SK-N-SH (cell line): ENCODE measurements at regions not wholly inside any gene's neighbourhood (a gene's known extent, or its start where the extent isn't known, plus 50 kb on each side); places are given as distances from the start of the nearest gene placed in this dataset.
A peak's percentile ranks its signal among the peaks of the same experiment; 100 is the strongest.

Experiments used
- CTCF ChIA-PET: fragments of 300-600, 350-600 bp; formaldehyde crosslinking; extraction: SDS; loops from one replicate; lab custom pipeline; 2021; lab: Yijun Ruan, JAX
- POLR2A ChIA-PET: fragments of 350-600 bp; sonication (Branson Sonifier 250); formaldehyde crosslinking; extraction: SDS; loops from one replicate; lab custom pipeline; 2020; ENCODE audit warnings: antibody characterized with exemption, inconsistent platforms; lab: Yijun Ruan, JAX
- DNase-seq: peaks from one replicate; pipeline ENCODE4 v3.0.0; 2012
- H2AFZ ChIP-seq: fragments of 200-600 bp; sonication (generic); 2 replicates; pipeline ENCODE4 v1.8.1; 2016; ENCODE audit warnings: antibody characterized with exemption, mild to moderate bottlenecking, low read depth
- H3F3A ChIP-seq: fragments of 200-600 bp; sonication (generic); replicated peaks from 2 replicates; pipeline ENCODE3; 2016; ENCODE audit warnings: antibody characterized with exemption, mild to moderate bottlenecking; ENCODE audit not compliant: insufficient read depth
- H3K27ac ChIP-seq, 2 experiments: fragments of 200-500 bp in 1 of 2; fragments of 200-600 bp in 1 of 2; sonication (Bioruptor generic) in 1 of 2; sonication (generic), shearing (Covaris generic) in 1 of 2; 2 replicates each; pipeline versions ENCODE4 v1.5.1 to v1.6.1; 2014 to 2016; ENCODE audit warnings: low read depth in 2 of 2, inconsistent platforms in 1 of 2, low read length in 1 of 2, mild to moderate bottlenecking in 1 of 2, mixed read lengths in 1 of 2
- H3K27me3 ChIP-seq: fragments of 200-600 bp; sonication (generic), shearing (Covaris generic); 2 replicates; pipeline ENCODE4 v1.6.1; 2016; ENCODE audit warnings: mixed run types; ENCODE audit not compliant: insufficient read depth
- H3K36me3 ChIP-seq, 2 experiments: fragments of 200-500 bp in 1 of 2; fragments of 200-600 bp in 1 of 2; sonication (Bioruptor generic) in 1 of 2; sonication (generic) in 1 of 2; replicated peaks in 1 of 2; 2 replicates each; pipeline versions ENCODE3 to v1.5.1; 2014 to 2016; ENCODE audit warnings: low read length in 1 of 2, mild to moderate bottlenecking in 1 of 2; ENCODE audit not compliant: insufficient read depth in 2 of 2, control insufficient read depth in 1 of 2
- H3K4me1 ChIP-seq, 2 experiments: fragments of 200-500 bp in 1 of 2; fragments of 200-600 bp in 1 of 2; sonication (Bioruptor generic) in 1 of 2; sonication (generic), shearing (Covaris generic) in 1 of 2; 2 replicates each; pipeline versions ENCODE4 v1.5.1 to v1.6.1; 2014 to 2016; ENCODE audit warnings: low read depth in 1 of 2, low read length in 1 of 2, mixed run types in 1 of 2; ENCODE audit not compliant: insufficient read depth in 2 of 2, control insufficient read depth in 1 of 2
- H3K4me2 ChIP-seq: fragments of 200-600 bp; sonication (generic), shearing (Covaris generic); 2 replicates; pipeline ENCODE4 v1.6.1; 2017; ENCODE audit warnings: mixed run types
- H3K4me3 ChIP-seq, 2 experiments: fragments of 200-500 bp in 1 of 2; fragments of 200-600 bp in 1 of 2; sonication (Bioruptor generic) in 1 of 2; sonication (generic), shearing (Covaris generic) in 1 of 2; 2 replicates each; pipeline versions ENCODE4 v1.5.1 to v1.8.1; 2014 to 2016; ENCODE audit warnings: low read depth in 2 of 2, inconsistent platforms in 1 of 2, low read length in 1 of 2, mild to moderate bottlenecking in 1 of 2, mixed read lengths in 1 of 2, moderate library complexity in 1 of 2
- H3K79me2 ChIP-seq: fragments of 200-600 bp; sonication (generic); 2 replicates; pipeline ENCODE4 v1.8.1; 2017; ENCODE audit warnings: mild to moderate bottlenecking; ENCODE audit not compliant: insufficient read depth
- H3K9ac ChIP-seq: fragments of 200-600 bp; sonication (generic); 2 replicates; pipeline ENCODE4 v1.6.1; 2017; ENCODE audit warnings: mixed run types
- H3K9me2 ChIP-seq: fragments of 200-600 bp; sonication (generic); 2 replicates; pipeline ENCODE4 v1.6.1; 2017; ENCODE audit warnings: mixed run types
- H3K9me3 ChIP-seq: fragments of 200-600 bp; sonication (generic); 2 replicates; pipeline ENCODE4 v1.6.1; 2017; ENCODE audit warnings: mixed run types, mild to moderate bottlenecking, moderate library complexity
- H4K20me1 ChIP-seq: fragments of 200-600 bp; sonication (generic); 2 replicates; pipeline ENCODE4 v1.6.1; 2017; ENCODE audit warnings: mild to moderate bottlenecking, mixed run types; ENCODE audit not compliant: insufficient read depth
- FOXJ3 ChIP-seq: sonication (generic); formaldehyde crosslinking; IDR thresholded peaks from 2 replicates; pipeline ENCODE4 v1.5.1; 2020; ENCODE audit warnings: mild to moderate bottlenecking, missing genetic modification reagents
- FOXM1 ChIP-seq: IDR thresholded peaks from 2 replicates; pipeline ENCODE4 v1.4.0; 2012; ENCODE audit warnings: low read depth, mild to moderate bottlenecking
- GATA2 ChIP-seq: sonication (generic); formaldehyde crosslinking; IDR thresholded peaks from 2 replicates; pipeline ENCODE4 v1.5.0; 2020; ENCODE audit warnings: mild to moderate bottlenecking, missing genetic modification reagents
- JUND ChIP-seq: IDR thresholded peaks from 2 replicates; pipeline ENCODE4 v1.4.0; 2012
- MXI1 ChIP-seq: IDR thresholded peaks from 2 replicates; pipeline ENCODE4 v1.6.1; 2012; ENCODE audit warnings: mild to moderate bottlenecking, low read depth, low read length, improper control_type of control experiment
- NFIC ChIP-seq: IDR thresholded peaks from 2 replicates; pipeline ENCODE4 v1.4.0; 2012; ENCODE audit warnings: borderline replicate concordance
- NRF1 ChIP-seq: IDR thresholded peaks from 2 replicates; pipeline ENCODE4 v1.6.1; 2012; ENCODE audit warnings: low read depth, mild to moderate bottlenecking, low read length
- RAD21 ChIP-seq: IDR thresholded peaks from 2 replicates; pipeline ENCODE4 v1.6.1; 2012; ENCODE audit warnings: mild to moderate bottlenecking, low read length
- RFX5 ChIP-seq: IDR thresholded peaks from 2 replicates; pipeline ENCODE4 v1.6.1; 2012; ENCODE audit warnings: mild to moderate bottlenecking, improper control_type of control experiment, low read length
- SMC3 ChIP-seq: IDR thresholded peaks from 2 replicates; pipeline ENCODE4 v1.6.1; 2012; ENCODE audit warnings: low read depth, low read length, improper control_type of control experiment
- TCF12 ChIP-seq: IDR thresholded peaks from 2 replicates; pipeline ENCODE4 v1.4.0; 2012
- TEAD4 ChIP-seq: IDR thresholded peaks from 2 replicates; pipeline ENCODE4 v1.4.0; 2012; ENCODE audit warnings: mild to moderate bottlenecking, borderline replicate concordance; ENCODE audit not compliant: insufficient read depth
- YY1 ChIP-seq: IDR thresholded peaks from 2 replicates; pipeline ENCODE4 v1.4.0; 2012; ENCODE audit warnings: low read depth, mild to moderate bottlenecking
- WGBS: methylation state at CpG from one replicate; pipeline ENCODE4 v1.1.6; 2017; ENCODE audit warnings: low lambda C conversion rate; 5-methylcytosine and 5-hydroxymethylcytosine counted together
- TF ChIP-seq, protein P1 (sequence below): fragments of 150-350 bp; IDR thresholded peaks from 2 replicates; pipeline ENCODE4 v1.6.1; 2017; ENCODE audit warnings: antibody characterized with exemption, low read length, low read depth, borderline replicate concordance
- TF ChIP-seq, protein P2 (sequence below): fragments of 200-600 bp; sonication (generic); IDR thresholded peaks from 2 replicates; pipeline ENCODE4 v1.6.1; 2017; ENCODE audit warnings: antibody characterized with exemption, mild to moderate bottlenecking, moderate library complexity
- TF ChIP-seq, protein P3 (sequence below): IDR thresholded peaks from 2 replicates; pipeline ENCODE4 v1.6.1; 2012; ENCODE audit warnings: mild to moderate bottlenecking, low read depth, low read length, moderate library complexity

DNA sequence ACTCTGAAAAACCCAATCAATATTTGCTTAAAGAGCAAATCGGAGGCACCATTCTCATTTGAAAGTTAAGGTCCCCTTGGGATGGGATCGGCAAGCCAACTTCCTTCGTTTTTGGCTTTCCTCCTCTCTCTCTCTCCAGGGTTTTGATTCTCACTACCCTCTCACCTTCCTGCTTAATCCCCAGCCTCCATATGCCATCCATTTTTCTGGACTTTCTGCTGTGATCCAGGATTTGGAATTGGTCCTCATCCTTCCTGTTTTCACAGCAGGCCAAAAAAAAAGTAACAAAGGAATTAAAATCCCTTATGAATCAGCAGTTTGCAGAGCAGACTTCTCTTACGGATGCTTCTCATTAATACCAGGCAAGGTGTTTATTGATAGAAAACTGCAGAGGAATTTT is 283.1 kb upstream of the TMTC4 start:
- H3F3A ChIP-seq: no peaks in the 10 kb centered on the region
- no peaks in the 10 kb centered on the region for H3K27me3 ChIP-seq
- H3K9me2 ChIP-seq: no peaks in the 10 kb centered on the region
- no peak for DNase-seq
- no peaks in the 10 kb centered on the region for H3K79me2 ChIP-seq
- no peaks in the 10 kb centered on the region for H4K20me1 ChIP-seq
- POLR2A ChIA-PET: no interaction called here
- no peak overlapping the region for H2AFZ ChIP-seq
- H3K27ac ChIP-seq: no peak overlapping the region
- H3K4me3 ChIP-seq: no peak overlapping the region
- CTCF ChIA-PET: no interaction called here
- no peaks in the 10 kb centered on the region for H3K36me3 ChIP-seq
- TF ChIP-seq FOXM1 (no peak), TCF12 (no peak), NFIC (no peak), RFX5 (no peak), GATA2 (no peak), FOXJ3 (no peak), RAD21 (no peak), TEAD4 (no peak), YY1 (no peak), SMC3 (no peak)
- TF ChIP-seq, protein P1, sequence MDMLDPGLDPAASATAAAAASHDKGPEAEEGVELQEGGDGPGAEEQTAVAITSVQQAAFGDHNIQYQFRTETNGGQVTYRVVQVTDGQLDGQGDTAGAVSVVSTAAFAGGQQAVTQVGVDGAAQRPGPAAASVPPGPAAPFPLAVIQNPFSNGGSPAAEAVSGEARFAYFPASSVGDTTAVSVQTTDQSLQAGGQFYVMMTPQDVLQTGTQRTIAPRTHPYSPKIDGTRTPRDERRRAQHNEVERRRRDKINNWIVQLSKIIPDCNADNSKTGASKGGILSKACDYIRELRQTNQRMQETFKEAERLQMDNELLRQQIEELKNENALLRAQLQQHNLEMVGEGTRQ: no peak
- TF ChIP-seq, protein P2, sequence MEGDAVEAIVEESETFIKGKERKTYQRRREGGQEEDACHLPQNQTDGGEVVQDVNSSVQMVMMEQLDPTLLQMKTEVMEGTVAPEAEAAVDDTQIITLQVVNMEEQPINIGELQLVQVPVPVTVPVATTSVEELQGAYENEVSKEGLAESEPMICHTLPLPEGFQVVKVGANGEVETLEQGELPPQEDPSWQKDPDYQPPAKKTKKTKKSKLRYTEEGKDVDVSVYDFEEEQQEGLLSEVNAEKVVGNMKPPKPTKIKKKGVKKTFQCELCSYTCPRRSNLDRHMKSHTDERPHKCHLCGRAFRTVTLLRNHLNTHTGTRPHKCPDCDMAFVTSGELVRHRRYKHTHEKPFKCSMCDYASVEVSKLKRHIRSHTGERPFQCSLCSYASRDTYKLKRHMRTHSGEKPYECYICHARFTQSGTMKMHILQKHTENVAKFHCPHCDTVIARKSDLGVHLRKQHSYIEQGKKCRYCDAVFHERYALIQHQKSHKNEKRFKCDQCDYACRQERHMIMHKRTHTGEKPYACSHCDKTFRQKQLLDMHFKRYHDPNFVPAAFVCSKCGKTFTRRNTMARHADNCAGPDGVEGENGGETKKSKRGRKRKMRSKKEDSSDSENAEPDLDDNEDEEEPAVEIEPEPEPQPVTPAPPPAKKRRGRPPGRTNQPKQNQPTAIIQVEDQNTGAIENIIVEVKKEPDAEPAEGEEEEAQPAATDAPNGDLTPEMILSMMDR: no peak
- H3K4me2 ChIP-seq: no peak overlapping the region
- H3K9ac ChIP-seq: no peak overlapping the region
- no peaks in the 10 kb centered on the region for H3K9me3 ChIP-seq
- 56% methylated on average over 4 of the region's 4 CpGs for WGBS
- H3K4me1 ChIP-seq: no peaks in the 10 kb centered on the region

DNA sequence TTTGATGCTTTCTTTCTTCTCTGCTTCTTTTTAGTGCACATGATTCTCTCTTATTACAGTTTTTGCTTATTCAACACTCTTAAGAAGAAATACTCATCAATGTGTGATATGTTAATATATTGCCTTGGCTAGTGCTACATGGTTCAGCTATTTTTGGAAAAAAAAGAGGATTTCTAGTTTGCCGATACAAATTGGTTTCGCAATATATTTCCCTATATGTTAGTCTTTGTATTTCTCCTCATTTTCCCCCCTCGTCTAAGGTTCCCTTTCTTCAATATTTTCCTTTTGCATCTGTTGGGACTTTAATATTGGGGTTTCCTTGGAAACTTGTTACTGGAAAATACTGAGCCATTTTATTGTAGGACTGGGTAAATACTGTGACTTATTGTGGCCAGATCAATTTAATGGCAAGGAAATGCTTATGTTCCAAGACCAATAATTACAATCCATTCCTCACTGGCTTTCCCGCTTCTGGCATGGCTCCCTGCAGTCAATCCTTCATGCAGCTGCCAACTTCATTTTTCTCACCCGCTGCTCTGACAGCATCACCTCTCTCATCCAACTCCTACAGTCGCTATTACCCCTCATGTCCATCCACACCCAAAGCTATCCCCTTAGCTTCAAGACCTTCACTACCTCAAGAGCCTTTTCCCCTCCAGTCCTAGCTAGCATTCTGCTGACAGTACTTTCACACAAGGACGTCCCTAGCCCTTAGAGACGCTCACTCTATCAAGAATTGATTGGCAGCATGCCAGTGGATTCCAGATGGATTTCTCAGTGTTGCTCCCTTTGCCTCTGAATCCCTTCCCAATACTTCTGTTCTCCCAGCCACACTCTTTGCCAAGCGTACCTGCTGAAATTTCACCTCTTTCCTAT is 280.1 kb upstream of the TMTC4 start:
- no peak for TF ChIP-seq JUND
- TF ChIP-seq, protein P3, sequence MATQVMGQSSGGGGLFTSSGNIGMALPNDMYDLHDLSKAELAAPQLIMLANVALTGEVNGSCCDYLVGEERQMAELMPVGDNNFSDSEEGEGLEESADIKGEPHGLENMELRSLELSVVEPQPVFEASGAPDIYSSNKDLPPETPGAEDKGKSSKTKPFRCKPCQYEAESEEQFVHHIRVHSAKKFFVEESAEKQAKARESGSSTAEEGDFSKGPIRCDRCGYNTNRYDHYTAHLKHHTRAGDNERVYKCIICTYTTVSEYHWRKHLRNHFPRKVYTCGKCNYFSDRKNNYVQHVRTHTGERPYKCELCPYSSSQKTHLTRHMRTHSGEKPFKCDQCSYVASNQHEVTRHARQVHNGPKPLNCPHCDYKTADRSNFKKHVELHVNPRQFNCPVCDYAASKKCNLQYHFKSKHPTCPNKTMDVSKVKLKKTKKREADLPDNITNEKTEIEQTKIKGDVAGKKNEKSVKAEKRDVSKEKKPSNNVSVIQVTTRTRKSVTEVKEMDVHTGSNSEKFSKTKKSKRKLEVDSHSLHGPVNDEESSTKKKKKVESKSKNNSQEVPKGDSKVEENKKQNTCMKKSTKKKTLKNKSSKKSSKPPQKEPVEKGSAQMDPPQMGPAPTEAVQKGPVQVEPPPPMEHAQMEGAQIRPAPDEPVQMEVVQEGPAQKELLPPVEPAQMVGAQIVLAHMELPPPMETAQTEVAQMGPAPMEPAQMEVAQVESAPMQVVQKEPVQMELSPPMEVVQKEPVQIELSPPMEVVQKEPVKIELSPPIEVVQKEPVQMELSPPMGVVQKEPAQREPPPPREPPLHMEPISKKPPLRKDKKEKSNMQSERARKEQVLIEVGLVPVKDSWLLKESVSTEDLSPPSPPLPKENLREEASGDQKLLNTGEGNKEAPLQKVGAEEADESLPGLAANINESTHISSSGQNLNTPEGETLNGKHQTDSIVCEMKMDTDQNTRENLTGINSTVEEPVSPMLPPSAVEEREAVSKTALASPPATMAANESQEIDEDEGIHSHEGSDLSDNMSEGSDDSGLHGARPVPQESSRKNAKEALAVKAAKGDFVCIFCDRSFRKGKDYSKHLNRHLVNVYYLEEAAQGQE: no peak
- TF ChIP-seq GATA2: no peak
- no peak for TF ChIP-seq NRF1
- TF ChIP-seq MXI1: no peak
- 65% methylated on average over 9 of the region's 9 CpGs for WGBS
- DNase-seq: peak; percentile 11
- no peak overlapping the region for H3K4me3 ChIP-seq
- H3K36me3 ChIP-seq: no peaks in the 10 kb centered on the region
- POLR2A ChIA-PET: interaction anchor here (0.6 kb wide), 1 partner anchor 1238 kb away, joined by 5 read pairs; no protein-coding TSS in a partner anchor
- H3K9me2 ChIP-seq: no peaks in the 10 kb centered on the region
- H3F3A ChIP-seq: no peaks in the 10 kb centered on the region
- no peak overlapping the region for H3K27ac ChIP-seq
- H3K4me2 ChIP-seq: no peak overlapping the region
- no peaks in the 10 kb centered on the region for H3K27me3 ChIP-seq
- CTCF ChIA-PET: no interaction called here
- no peaks in the 10 kb centered on the region for H3K9me3 ChIP-seq
- no peaks in the 10 kb centered on the region for H4K20me1 ChIP-seq
- H3K9ac ChIP-seq: no peak overlapping the region
- H3K79me2 ChIP-seq: no peaks in the 10 kb centered on the region
- H2AFZ ChIP-seq: no peak overlapping the region
- no peaks in the 10 kb centered on the region for H3K4me1 ChIP-seq
